ENCODE measurements at regions not wholly inside any gene's neighbourhood (a gene's known extent, or its start where the extent isn't known, plus 50 kb on each side); places are given as distances from the start of the nearest gene placed in this dataset.

- Histone ChIP-seq H4K20me1 (ENCODE audit: low read length) (no peaks in the 10 kb centered on the region), H2AFZ (ENCODE audit: low read length) (no peak overlapping the region), H3K27ac (ENCODE audit: low read length) (no peak overlapping the region), H3K9ac (ENCODE audit: low read length) (no peak overlapping the region), H3K4me2 (ENCODE audit: low read length) (no peak overlapping the region), H3K36me3 (ENCODE audit: low read depth, low read length) (no peaks in the 10 kb centered on the region), H3K79me2 (ENCODE audit: low read length) (no peaks in the 10 kb centered on the region), H3K27me3 (ENCODE audit: low read length) (no peaks in the 10 kb centered on the region), H3K9me3 (ENCODE audit: low read length) (no peaks in the 10 kb centered on the region), H3F3A (ENCODE audit: low read length, unreplicated experiment) (no peaks in the 10 kb centered on the region), H3K4me3 (ENCODE audit: low read length) (no peak overlapping the region), H3K9me2 (replicated peaks; ENCODE audit: low read length) (no peaks in the 10 kb centered on the region), H3K4me1 (ENCODE audit: insufficient read depth, low read length) (no peaks in the 10 kb centered on the region)
- ChIA-PET POLR2A (ENCODE audit: unreplicated experiment) (no interaction called here), CTCF (no interaction called here)
- BruUV-seq (replicated peaks): no TSS peak
- TF ChIP-seq, protein P1, sequence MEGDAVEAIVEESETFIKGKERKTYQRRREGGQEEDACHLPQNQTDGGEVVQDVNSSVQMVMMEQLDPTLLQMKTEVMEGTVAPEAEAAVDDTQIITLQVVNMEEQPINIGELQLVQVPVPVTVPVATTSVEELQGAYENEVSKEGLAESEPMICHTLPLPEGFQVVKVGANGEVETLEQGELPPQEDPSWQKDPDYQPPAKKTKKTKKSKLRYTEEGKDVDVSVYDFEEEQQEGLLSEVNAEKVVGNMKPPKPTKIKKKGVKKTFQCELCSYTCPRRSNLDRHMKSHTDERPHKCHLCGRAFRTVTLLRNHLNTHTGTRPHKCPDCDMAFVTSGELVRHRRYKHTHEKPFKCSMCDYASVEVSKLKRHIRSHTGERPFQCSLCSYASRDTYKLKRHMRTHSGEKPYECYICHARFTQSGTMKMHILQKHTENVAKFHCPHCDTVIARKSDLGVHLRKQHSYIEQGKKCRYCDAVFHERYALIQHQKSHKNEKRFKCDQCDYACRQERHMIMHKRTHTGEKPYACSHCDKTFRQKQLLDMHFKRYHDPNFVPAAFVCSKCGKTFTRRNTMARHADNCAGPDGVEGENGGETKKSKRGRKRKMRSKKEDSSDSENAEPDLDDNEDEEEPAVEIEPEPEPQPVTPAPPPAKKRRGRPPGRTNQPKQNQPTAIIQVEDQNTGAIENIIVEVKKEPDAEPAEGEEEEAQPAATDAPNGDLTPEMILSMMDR (conservative IDR thresholded peaks at IDR 0.05; ENCODE audit: low read depth, low read length): no peak
- no peak for TF ChIP-seq EZH2phosphoT487 (IDR thresholded peaks at IDR 0.05; ENCODE audit: borderline replicate concordance, low read length)
- no peak for TF ChIP-seq EZH2 (IDR thresholded peaks at IDR 0.05; ENCODE audit: low read length, unreplicated experiment)
- intact Hi-C loops (cut with micrococcal nuclease): no loop called here
- DNase-seq (no peak), ATAC-seq (no peak)
These were observed 120.5 kb downstream of the CCT6B start for GRCh38 chr17:34840750-34841149.

DNA sequence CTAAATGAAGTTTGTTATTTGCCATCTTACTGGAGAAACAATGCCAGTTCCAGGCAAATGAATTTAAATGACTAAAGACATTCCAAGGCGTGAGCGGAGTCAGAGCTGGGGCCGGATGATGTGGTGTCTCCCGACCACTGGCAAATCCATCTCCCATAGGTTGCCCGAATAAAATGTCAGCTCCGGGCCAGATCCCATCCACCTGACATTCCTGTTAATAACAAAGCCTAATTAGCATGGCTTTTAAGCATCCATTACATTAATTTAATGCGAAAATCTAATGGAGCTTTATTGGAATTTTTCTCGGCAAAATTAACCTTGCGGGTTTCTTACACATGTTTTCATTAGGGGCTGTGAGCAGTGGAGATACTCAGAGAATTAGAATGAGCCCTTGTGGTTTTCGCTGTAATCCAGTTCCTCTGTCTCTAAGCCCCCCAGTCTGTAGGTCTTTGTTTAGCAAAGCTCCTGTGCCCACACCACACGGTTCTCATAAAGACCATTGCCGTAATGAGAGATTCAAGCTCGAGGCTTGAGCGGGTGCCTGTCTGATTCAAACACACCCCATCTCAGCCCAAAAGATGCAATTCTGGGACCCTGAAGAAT is 123.3 kb downstream of the CCT6B start:
- H3K9me3 ChIP-seq (ENCODE audit: low read length): no peaks in the 10 kb centered on the region
- H4K20me1 ChIP-seq (ENCODE audit: low read length): no peaks in the 10 kb centered on the region
- no peak overlapping the region for H3K9ac ChIP-seq (ENCODE audit: low read length)
- H3K4me3 ChIP-seq (ENCODE audit: low read length): no peak overlapping the region
- ChIA-PET POLR2A (ENCODE audit: unreplicated experiment) (no interaction called here), CTCF (no interaction called here)
- no TSS peak for BruUV-seq (replicated peaks)
- H3K4me1 ChIP-seq (ENCODE audit: insufficient read depth, low read length): no peaks in the 10 kb centered on the region
- ATAC-seq: no peak
- no peaks in the 10 kb centered on the region for H3K79me2 ChIP-seq (ENCODE audit: low read length)
- no peaks in the 10 kb centered on the region for H3K9me2 ChIP-seq (replicated peaks; ENCODE audit: low read length)
- no peaks in the 10 kb centered on the region for H3F3A ChIP-seq (ENCODE audit: low read length, unreplicated experiment)
- H2AFZ ChIP-seq (ENCODE audit: low read length): no peak overlapping the region
- H3K4me2 ChIP-seq (ENCODE audit: low read length): no peak overlapping the region
- no peaks in the 10 kb centered on the region for H3K36me3 ChIP-seq (ENCODE audit: low read depth, low read length)
- TF ChIP-seq EZH2phosphoT487 (IDR thresholded peaks at IDR 0.05; ENCODE audit: borderline replicate concordance, low read length): no peak
- TF ChIP-seq EZH2 (IDR thresholded peaks at IDR 0.05; ENCODE audit: low read length, unreplicated experiment): no peak
- TF ChIP-seq, protein P1 (conservative IDR thresholded peaks at IDR 0.05; ENCODE audit: low read depth, low read length): no peak
- no peak for DNase-seq
- peaks cover 8% of the 10 kb centered on the region for H3K27me3 ChIP-seq (ENCODE audit: low read length)
- intact Hi-C loops (cut with micrococcal nuclease): no loop called here
- no peak overlapping the region for H3K27ac ChIP-seq (ENCODE audit: low read length)

GRCh38 chr17:34832376-34832775 is 128.9 kb downstream of the CCT6B start:
- no peak overlapping the region for H3K4me2 ChIP-seq (ENCODE audit: low read length)
- no peaks in the 10 kb centered on the region for H3K4me1 ChIP-seq (ENCODE audit: insufficient read depth, low read length)
- H3K27ac ChIP-seq (ENCODE audit: low read length): no peak overlapping the region
- no peak overlapping the region for H2AFZ ChIP-seq (ENCODE audit: low read length)
- intact Hi-C loops (cut with micrococcal nuclease): no loop called here
- H3K9me2 ChIP-seq (replicated peaks; ENCODE audit: low read length): no peaks in the 10 kb centered on the region
- H3K79me2 ChIP-seq (ENCODE audit: low read length): no peaks in the 10 kb centered on the region
- ChIA-PET CTCF (no interaction called here), POLR2A (ENCODE audit: unreplicated experiment) (no interaction called here)
- H3K9ac ChIP-seq (ENCODE audit: low read length): no peak overlapping the region
- no peaks in the 10 kb centered on the region for H3K36me3 ChIP-seq (ENCODE audit: low read depth, low read length)
- BruUV-seq (replicated peaks): no TSS peak
- DNase-seq (no peak), ATAC-seq (no peak)
- TF ChIP-seq EZH2 (IDR thresholded peaks at IDR 0.05; ENCODE audit: low read length, unreplicated experiment): no peak
- TF ChIP-seq EZH2phosphoT487 (IDR thresholded peaks at IDR 0.05; ENCODE audit: borderline replicate concordance, low read length): no peak
- TF ChIP-seq, protein P1 (conservative IDR thresholded peaks at IDR 0.05; ENCODE audit: low read depth, low read length): no peak
- H3F3A ChIP-seq (ENCODE audit: low read length, unreplicated experiment): no peaks in the 10 kb centered on the region
- no peaks in the 10 kb centered on the region for H4K20me1 ChIP-seq (ENCODE audit: low read length)
- no peaks in the 10 kb centered on the region for H3K9me3 ChIP-seq (ENCODE audit: low read length)
- peaks cover 16% of the 10 kb centered on the region for H3K27me3 ChIP-seq (ENCODE audit: low read length)
- H3K4me3 ChIP-seq (ENCODE audit: low read length): no peak overlapping the region

Measured in PC-3 (cell line).